Adrenal gland (tissue), 5 donors: ENCODE measurements at regions not wholly inside any gene's neighbourhood (a gene's known extent, or its start where the extent isn't known, plus 50 kb on each side); places are given as distances from the start of the nearest gene placed in this dataset.

Source experiments
- POLR2A ChIP-seq, 2 donors: fragments of 450-650 bp; IDR thresholded peaks; one replicate each; pipeline ENCODE4 v1.6.1; 2017; ENCODE audit warnings: antibody characterized with exemption in 2 of 2, mild to moderate bottlenecking in 2 of 2, moderate library complexity in 1 of 2
- TF ChIP-seq, protein P1 (sequence below), 6 experiments: fragments of 450-650 bp in 4 of 6; fragments of 200-600 bp in 2 of 6; sonication (generic) in 1 of 6; IDR thresholded peaks; 1 replicate in 5 of 6; 2 replicates in 1 of 6; pipeline versions ENCODE4 v1.5.1 to v1.8.0; 2016 to 2021; ENCODE audit warnings: antibody characterized with exemption in 6 of 6, mild to moderate bottlenecking in 2 of 6, moderate library complexity in 1 of 6
- donor health status: DM: no; HTN: no; CAD: no.

DNA sequence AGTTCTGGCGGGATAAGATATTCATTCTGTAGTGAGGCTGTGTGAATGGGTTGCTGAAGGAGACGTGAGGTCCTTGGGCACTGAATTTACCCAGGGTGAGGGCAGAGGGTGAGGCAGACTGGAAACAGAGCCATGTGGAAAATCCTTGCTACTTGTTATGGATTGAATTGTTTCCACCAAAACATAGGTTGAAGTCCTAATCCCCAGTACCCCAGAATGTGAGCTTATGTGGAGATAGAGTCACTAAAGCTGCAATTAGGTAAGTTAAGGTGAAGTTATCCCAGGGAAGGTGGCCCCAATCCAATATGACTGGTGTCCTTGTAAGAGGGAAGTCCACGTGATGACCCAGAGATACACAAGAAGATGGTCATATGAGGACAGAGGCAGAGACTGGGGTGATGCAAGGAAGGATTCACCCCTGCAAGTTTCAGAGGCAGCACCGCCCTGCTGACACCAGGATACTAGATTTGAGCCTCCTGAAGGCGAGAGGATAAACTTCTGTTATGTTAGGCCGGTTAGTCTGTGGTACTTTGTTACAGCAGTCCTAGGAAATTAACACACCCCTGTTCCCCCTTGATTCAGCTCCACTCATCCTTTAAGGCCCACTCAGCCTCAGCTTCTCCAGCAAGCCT is 289.4 kb upstream of the MEX3C start:
- TF ChIP-seq POLR2A (IDR thresholded peaks at IDR 0.05): no peak
- TF ChIP-seq, protein P1, sequence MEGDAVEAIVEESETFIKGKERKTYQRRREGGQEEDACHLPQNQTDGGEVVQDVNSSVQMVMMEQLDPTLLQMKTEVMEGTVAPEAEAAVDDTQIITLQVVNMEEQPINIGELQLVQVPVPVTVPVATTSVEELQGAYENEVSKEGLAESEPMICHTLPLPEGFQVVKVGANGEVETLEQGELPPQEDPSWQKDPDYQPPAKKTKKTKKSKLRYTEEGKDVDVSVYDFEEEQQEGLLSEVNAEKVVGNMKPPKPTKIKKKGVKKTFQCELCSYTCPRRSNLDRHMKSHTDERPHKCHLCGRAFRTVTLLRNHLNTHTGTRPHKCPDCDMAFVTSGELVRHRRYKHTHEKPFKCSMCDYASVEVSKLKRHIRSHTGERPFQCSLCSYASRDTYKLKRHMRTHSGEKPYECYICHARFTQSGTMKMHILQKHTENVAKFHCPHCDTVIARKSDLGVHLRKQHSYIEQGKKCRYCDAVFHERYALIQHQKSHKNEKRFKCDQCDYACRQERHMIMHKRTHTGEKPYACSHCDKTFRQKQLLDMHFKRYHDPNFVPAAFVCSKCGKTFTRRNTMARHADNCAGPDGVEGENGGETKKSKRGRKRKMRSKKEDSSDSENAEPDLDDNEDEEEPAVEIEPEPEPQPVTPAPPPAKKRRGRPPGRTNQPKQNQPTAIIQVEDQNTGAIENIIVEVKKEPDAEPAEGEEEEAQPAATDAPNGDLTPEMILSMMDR (IDR thresholded peaks at IDR 0.05): no peak
